DLD1 (cell line): ENCODE measurements at regions not wholly inside any gene's neighbourhood (a gene's known extent, or its start where the extent isn't known, plus 50 kb on each side); places are given as distances from the start of the nearest gene placed in this dataset.

ENCODE experiments used
- in situ Hi-C: cut with HindIII; loops from 2 replicates; pipeline ENCODE4 v1.10.0; 2017; ENCODE audit warnings: low sequenced_read_pairs

DNA sequence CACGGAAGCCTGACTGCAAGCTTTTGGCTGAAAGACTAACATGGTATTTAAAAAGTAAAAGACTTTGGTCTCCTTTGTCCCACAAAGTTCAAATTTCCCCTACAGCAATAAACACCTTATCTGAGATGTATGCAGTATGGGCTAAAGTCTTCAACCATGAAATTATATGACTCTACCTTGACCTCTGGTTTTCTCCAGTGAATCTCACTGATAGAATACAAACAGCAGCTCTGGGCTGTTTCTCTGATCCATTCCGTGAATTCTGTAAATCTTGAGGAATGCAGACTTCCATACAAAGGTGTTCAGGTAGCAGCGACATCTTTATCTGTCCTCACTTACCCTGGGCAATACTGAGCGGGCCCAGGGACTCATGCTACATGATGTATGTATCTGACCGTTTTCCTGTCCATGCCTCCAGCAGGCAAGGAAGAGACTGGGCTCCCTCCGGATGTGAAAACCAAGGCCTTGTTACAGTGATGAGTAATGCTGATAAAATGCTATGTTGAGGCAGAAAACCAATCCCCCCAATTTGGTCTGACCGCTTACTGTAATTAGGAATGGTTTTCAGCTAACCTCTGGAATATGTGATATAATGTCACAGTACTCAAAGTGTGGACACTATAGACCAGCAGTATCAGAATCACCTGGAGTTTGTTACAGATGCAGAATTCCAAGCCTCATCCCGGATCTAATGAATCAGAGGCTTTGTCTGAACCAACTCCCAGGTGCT is 589.8 kb downstream of the HS3ST4 start:
- in situ Hi-C loops = no loop called here

DNA sequence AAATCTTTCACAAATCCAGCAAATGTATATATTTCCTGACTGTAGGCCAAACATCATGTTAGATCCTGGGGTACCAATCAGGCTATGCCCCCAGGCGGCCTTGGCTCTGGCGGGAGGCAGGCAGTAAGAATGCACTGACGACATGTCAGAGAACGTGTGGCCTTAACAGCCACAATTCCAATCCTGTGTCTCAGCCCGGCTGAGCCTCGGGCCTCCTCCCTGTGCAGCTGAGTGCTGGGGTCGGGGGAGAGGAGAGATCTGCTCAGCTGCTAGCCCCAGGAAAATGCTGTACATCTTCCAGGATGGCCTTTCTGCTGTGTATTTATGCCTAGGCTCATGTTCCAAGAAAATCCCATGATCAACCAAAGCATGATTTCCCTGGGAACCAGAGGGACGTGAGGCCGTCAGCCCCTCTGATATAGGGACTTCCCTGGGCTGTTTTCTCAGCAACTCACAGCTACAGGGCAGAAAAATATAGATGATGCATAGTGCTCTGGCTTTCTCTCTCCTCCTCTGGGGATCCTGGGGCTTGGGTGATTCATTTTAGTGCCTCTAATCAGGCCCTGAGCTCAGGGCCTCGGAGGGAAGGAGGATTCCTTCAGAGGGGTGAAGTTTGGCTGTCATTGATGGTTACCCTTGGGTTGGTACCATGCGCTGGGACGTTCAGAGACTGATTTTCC is 604.0 kb downstream of the HS3ST4 start:
- in situ Hi-C loops = no loop called here

- in situ Hi-C loops = no loop called here
Measured at GRCh38 chr16:26301516-26301915, 609.8 kb downstream of the HS3ST4 start.

GRCh38 chr16:26316683-26317464 is 625.1 kb downstream of the HS3ST4 start:
- in situ Hi-C loops = no loop called here

DNA sequence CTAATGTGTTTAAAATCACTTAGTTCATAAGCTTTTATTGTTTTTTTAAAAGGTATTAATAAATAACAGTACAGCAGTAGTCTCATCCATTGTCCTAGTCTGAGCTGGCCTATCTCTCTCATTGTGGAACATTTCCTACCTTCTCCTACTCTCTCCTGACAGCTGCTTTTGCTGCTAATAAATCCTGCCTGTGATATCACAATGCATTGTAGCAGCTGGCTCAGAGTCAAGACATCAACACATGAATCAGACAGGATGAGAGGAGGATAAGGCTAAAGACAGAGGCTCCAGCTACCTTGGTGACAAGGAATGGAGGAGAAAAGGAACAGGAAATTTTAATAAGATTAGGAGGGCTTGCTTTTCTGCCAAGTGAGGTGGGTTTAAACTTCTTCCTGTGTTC is 626.1 kb downstream of the HS3ST4 start:
- in situ Hi-C loops = no loop called here

DNA sequence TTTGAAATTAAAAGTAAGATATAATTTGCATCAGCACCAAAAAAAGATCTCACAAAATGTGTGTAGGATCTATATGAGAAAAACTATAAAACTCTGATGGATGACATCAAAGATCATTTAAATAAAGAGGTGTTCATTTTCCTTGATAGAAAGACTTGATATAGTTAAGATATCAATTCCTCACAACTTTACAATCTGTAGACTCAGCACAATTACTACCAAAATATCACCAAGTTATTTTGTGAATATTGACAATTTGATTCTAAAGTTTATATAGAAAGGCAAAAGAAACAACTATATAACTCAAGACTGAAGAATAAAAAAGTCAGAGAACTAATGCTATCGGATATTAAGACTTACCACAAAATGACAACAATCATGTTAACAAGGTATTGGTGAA is 638.9 kb downstream of the HS3ST4 start:
- in situ Hi-C loops = no loop called here

DNA sequence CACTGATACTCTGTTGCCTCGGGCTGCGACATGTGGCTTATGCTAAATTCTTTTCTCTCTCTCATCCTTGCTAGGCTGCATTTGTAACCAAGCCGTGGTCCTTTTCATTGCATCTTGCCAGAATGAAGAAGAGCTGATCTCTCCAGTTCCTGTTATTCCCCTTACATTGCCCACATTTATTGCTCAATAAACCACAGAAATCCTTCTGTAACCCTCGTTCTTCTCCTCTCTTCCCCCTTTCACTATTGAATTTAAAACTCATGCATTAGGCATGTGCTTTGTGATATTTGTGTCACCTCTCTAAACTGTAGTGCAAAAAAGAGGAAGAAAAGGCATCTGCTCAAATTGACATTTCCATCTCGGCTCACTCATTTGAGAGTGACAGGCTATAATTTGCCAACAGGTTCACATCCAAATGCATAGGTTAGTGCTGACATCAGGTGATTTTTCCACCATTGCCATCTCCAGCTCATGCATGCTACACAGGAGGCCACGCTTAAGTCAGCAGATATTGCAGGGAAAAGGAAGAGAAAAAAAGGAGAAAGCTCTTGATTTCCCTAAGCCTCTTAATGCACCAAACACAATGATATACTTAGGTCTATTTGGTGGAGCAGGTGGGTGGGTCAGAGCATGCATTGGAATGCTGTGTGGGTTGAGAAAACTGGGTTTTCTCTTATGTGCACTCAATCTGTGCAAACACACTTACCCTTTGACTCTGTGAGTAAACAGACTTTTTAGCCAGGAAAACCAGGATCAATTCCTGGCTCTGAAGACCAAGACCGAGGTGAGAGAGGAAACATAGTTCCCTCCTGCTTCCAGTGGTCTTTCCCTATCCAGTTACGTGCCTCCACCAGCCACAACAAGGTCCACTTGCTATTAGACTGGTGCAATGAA is 642.7 kb downstream of the HS3ST4 start:
- in situ Hi-C loops = no loop called here

DNA sequence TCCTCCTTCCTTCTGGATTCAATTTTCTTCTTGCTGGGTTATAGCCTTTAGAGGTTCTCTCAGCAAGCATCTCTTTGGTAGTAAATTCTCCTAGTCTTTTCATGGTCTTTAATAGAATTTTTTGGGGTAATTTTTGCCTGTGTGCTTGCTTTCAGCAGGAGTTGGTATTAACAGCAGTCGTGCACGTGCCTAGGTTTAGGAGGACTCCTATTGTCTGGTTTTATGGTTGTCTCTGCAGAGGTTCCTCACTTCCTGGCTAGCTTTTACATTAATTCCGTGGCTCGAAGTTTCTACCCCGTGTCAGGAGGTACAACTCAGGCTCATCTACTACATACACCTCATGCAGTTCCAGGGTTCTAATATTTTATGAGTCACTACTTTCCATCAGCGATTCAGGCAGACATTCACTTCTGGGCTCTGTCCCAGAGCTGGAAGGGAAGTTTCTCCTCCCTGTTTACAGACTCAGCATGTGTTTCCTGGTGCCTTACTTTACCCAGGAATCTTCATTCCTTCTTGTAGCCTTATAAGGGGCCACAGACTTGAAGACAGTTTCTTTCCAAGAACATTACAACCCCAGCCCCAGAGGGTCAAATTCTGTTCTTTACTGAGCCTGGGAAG is 643.6 kb downstream of the HS3ST4 start:
- in situ Hi-C loops = no loop called here

- in situ Hi-C loops = no loop called here
Measured at GRCh38 chr16:26342621-26343020, 650.9 kb downstream of the HS3ST4 start.

- in situ Hi-C loops = no loop called here
Measured at GRCh38 chr16:26344240-26344776, 652.5 kb downstream of the HS3ST4 start.

DNA sequence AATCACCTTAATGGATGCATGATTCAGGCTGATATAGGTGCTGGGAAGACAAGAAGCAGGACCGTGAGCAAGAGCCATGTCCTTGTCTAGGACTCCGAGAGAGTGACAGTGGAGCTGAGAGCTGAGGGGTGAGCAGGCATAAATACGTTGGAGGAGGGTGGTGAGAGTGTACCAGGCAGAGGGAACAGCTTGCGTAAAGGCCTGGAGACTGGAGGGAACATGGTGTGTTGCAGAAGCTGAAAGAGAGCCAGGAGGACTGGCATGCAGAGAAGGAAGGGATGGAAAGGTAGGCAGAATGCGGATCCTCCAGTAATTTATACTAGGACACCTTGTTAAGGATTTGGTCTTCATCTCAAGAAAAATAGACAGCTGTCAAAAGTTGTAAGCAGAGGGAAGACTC is 653.2 kb downstream of the HS3ST4 start:
- in situ Hi-C loops = no loop called here

DNA sequence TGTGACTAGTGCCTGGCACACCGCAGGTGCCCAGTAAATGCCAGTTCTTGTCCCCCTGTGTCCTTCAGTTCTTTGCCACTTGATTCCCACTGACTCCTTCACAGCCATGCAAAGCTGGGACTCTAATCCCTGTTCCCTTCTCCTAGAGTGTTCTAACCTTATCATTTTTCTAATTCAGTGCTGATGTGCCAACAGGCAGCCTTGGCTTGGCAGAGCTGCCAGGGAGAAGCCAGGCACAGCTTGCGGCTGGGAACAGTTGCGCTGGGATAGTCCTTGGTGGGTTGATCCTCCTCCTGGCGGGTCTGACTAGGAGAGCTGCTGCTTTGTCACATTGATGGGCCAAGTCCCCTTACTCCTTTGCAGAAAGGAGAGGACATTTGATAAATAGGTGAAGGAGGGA is 654.2 kb downstream of the HS3ST4 start:
- in situ Hi-C loops = no loop called here

DNA sequence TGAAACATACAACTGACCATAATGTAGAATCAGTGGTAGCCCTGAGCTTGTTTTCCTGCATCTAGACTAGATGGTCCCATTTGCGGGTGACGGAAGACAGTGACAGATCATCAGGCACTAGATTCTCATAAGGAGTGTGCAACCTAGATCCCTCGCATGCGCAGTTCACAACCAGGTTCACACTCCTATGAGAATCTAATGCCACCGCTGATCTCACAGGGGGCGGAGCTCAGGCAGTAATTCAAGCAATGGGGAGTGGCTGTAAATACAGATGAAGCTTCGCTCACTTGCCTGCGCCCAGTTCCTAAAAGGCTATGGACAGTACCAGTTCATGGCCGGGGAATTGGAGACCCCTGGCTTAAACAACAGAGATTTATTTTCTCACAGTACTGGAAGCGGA is 656.3 kb downstream of the HS3ST4 start:
- in situ Hi-C loops = no loop called here

GRCh38 chr16:26360867-26361266 is 669.1 kb downstream of the HS3ST4 start:
- in situ Hi-C loops = no loop called here

DNA sequence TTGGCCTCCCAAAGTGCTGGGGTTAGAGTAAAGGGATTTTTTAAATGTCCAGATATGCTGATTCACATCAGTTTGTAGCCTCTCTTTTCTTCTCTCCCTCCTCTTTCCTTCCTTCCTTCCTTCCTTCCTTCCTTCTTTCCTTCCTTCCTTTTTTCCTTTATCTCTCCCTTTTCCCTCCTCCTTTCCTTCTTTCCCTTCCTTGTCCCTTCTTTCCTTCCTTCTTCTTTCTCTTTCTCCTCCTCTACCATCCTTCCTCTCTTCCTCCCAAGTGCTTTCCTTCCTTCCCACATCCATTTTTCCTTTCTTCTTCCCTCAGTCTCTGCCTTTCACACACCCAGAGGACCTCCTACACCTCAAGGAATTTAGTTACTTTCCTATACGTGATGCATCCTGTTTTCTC is 671.8 kb downstream of the HS3ST4 start:
- in situ Hi-C loops = no loop called here

- in situ Hi-C loops = no loop called here
Measured at GRCh38 chr16:26365161-26365940, 673.6 kb downstream of the HS3ST4 start.

DNA sequence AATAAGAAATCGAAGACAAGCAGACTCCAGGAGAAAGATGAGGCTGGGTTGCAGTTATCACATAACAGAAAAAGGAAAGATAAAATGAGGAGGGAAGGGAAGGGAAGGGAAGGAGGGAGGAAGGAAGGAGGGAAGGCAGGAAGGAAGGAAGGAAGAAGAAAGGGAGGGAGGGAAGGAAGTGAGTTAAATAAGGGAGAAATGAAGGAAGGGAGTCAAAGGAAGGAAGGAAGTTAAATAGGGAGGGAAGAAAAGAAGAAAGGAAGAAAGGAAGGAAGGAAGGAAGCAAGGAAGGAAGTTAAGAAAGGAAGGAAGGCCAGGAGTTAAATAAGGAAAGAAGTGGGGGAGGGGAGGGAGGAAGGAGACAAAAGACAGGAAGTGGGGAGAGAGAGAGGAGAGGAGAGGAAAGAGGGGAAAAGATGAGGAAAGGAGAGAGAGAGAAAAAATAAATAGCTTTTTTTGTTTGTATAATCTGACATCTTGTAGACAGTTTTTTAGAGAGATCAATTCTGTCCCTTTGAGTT is 679.6 kb downstream of the HS3ST4 start:
- in situ Hi-C loops = no loop called here

DNA sequence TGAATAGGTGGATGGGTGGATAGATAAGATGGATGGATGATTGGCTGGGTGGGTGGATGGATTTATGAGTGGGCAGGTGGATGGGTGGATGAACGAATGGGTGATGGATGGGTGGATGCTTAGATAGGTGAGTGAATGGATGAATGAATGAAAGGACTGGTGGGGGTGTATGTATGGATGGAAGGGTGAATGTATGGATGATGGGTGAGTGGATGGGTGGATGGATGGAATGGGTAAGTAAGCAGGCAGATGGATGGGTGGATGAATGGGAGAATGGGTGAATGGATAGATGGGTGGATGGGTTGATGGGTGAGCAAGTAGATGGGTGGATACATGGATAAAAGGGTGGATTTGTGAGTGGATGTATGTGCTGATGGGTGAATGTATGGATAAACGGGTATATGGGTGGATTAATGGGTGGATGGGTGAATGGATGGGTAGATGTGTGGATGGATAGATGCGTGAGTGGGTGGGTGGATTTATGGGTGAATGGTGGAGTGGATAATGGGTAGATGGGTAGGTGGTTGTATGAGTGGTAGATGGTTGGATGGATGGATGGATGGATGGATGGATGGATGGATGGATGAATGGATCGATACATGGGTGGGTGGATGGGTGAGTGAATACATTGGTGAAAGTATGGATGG is 682.6 kb downstream of the HS3ST4 start:
- in situ Hi-C loops = no loop called here

- in situ Hi-C loops = no loop called here
Measured at GRCh38 chr16:26382586-26382985, 684.1 kb upstream of the C16orf82 start.
